ENCODE measurements at regions not wholly inside any gene's neighbourhood (a gene's known extent, or its start where the extent isn't known, plus 50 kb on each side); places are given as distances from the start of the nearest gene placed in this dataset.

- no peak overlapping the region for H3K4me3 ChIP-seq (replicated peaks; ENCODE audit: low read depth, low read length)
- no peak for TF ChIP-seq CTCF (IDR thresholded peaks at IDR 0.05; ENCODE audit: low read depth, low read length, missing control alignments)
- no peak for DNase-seq (ENCODE audit: extremely low read depth, low read depth)
Observed at GRCh38 chr1:55347866-55348265, 132.7 kb upstream of the USP24 start.

- DNase-seq (ENCODE audit: extremely low read depth, low read depth) = no peak
Observed at GRCh38 chr1:55347041-55347440, 131.9 kb upstream of the USP24 start.

GRCh38 chr1:55346586-55346985 lies 131.4 kb upstream of the USP24 start:
- DNase-seq (ENCODE audit: extremely low read depth, low read depth) = no peak
- no peak for TF ChIP-seq CTCF (IDR thresholded peaks at IDR 0.05; ENCODE audit: low read depth, low read length, missing control alignments)
- no peak overlapping the region for H3K4me3 ChIP-seq (replicated peaks; ENCODE audit: low read depth, low read length)

More at GRCh38 chr1:55347041-55347440, 131.9 kb upstream of the USP24 start:
- H3K4me3 ChIP-seq (replicated peaks; ENCODE audit: low read depth, low read length) = no peak overlapping the region
- no peak for TF ChIP-seq CTCF (IDR thresholded peaks at IDR 0.05; ENCODE audit: low read depth, low read length, missing control alignments)

- no peak overlapping the region for H3K4me3 ChIP-seq (replicated peaks; ENCODE audit: low read depth, low read length)
- no peak for TF ChIP-seq CTCF (IDR thresholded peaks at IDR 0.05; ENCODE audit: low read depth, low read length, missing control alignments)
- DNase-seq (ENCODE audit: extremely low read depth, low read depth) = no peak
Observed at GRCh38 chr1:55339681-55340080, 124.5 kb upstream of the USP24 start.

- TF ChIP-seq CTCF (IDR thresholded peaks at IDR 0.05; ENCODE audit: low read depth, low read length, missing control alignments) = no peak
- H3K4me3 ChIP-seq (replicated peaks; ENCODE audit: low read depth, low read length) = no peak overlapping the region
- no peak for DNase-seq (ENCODE audit: extremely low read depth, low read depth)
Observed at GRCh38 chr1:55338448-55338820, 123.3 kb upstream of the USP24 start.

GRCh38 chr1:55337801-55338447 lies 122.8 kb upstream of the USP24 start:
- peak; percentile 64 for DNase-seq (ENCODE audit: extremely low read depth, low read depth)
- no peak overlapping the region for H3K4me3 ChIP-seq (replicated peaks; ENCODE audit: low read depth, low read length)
- TF ChIP-seq CTCF (IDR thresholded peaks at IDR 0.05; ENCODE audit: low read depth, low read length, missing control alignments) = peak; percentile 55

- TF ChIP-seq CTCF (IDR thresholded peaks at IDR 0.05; ENCODE audit: low read depth, low read length, missing control alignments) = no peak
- H3K4me3 ChIP-seq (replicated peaks; ENCODE audit: low read depth, low read length) = no peak overlapping the region
Observed at GRCh38 chr1:55334797-55335196, 119.6 kb upstream of the USP24 start.

More at GRCh38 chr1:55334797-55335196, 119.6 kb upstream of the USP24 start:
- no peak for DNase-seq (ENCODE audit: extremely low read depth, low read depth)

Measured in HFF-Myc (cell line).